GM12865 (cell line): ENCODE measurements at regions not wholly inside any gene's neighbourhood (a gene's known extent, or its start where the extent isn't known, plus 50 kb on each side); places are given as distances from the start of the nearest gene placed in this dataset.

ENCODE experiments used
- DNase-seq: peaks from one replicate; pipeline ENCODE4 v3.0.0; 2010; ENCODE audit warnings: low read depth
- H3K4me3 ChIP-seq: 2 replicates; pipeline ENCODE4 v1.5.1; 2011; ENCODE audit warnings: mild to moderate bottlenecking, low read depth, low read length, control low read depth
- TF ChIP-seq, protein P1 (sequence below): IDR thresholded peaks from 2 replicates; pipeline ENCODE4 v1.5.1; 2011; ENCODE audit warnings: low read length, control low read depth, low read depth, inconsistent platforms; ENCODE audit not compliant: insufficient read depth; ENCODE audit errors: missing control alignments

DNA sequence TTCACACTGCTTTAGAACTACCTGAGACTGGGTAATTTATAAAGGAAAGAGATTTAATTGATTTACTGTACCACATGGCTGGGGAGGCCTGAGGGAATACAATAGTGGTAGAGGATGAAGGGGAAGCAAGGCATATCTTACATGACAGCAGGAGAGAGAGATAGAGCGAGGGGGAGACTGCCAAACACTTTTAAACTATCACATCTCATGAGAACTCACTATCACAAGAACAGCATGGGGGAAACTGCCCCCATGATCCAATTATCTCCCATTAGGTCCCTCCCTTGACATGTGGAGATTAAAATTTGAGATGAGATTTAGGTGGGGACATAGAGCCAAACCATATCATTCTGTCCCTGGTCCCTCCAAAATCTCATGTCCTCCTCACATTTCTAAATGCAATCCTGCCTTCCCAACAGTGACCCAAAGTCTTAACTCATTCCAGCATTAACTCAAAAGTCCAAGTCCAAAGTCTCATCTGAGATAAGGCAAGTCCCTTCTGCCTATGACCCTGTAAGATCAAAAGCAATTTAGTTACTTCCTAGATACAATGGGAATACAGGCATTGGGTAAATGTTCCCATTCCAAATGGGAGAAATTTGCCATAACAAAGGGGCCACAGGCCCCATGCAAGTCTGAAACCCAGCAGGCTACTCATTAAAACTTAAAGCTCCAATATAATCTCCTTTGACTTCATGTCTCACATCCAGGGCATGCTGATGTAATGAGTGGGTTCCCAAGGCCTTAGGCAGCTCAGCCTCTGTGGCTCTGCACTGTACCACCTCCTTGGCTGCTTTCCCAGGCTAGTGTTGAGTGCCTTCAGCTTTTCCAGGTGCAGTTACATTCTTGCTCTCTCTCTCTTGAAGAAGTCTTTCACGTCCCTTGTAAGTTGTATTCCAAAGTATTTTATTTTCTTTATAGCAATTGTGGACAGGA, 481.7 kb upstream of the TGFBR2 start:
- DNase-seq: no peak
- TF ChIP-seq, protein P1, sequence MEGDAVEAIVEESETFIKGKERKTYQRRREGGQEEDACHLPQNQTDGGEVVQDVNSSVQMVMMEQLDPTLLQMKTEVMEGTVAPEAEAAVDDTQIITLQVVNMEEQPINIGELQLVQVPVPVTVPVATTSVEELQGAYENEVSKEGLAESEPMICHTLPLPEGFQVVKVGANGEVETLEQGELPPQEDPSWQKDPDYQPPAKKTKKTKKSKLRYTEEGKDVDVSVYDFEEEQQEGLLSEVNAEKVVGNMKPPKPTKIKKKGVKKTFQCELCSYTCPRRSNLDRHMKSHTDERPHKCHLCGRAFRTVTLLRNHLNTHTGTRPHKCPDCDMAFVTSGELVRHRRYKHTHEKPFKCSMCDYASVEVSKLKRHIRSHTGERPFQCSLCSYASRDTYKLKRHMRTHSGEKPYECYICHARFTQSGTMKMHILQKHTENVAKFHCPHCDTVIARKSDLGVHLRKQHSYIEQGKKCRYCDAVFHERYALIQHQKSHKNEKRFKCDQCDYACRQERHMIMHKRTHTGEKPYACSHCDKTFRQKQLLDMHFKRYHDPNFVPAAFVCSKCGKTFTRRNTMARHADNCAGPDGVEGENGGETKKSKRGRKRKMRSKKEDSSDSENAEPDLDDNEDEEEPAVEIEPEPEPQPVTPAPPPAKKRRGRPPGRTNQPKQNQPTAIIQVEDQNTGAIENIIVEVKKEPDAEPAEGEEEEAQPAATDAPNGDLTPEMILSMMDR: no peak
- no peak overlapping the region for H3K4me3 ChIP-seq

DNA sequence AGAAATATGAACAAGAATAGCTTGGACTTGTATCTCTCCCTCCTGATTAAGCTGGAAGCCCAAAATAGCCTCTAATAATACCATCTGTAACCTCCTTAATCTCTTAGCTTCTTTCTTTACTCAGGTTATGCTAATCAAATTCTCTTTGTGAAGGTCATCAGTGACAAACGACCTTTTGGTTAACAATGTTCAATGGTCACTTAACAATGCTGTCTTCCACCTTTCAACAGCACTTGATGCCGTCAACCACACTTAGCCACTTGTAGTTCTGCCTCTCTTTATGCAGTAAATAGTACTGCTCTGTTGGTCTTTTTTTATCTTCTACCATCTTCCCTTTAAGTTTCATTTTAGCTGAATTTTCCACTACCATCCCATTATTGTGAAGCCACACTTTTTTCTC, 476.6 kb upstream of the TGFBR2 start:
- DNase-seq: no peak
- TF ChIP-seq, protein P1: no peak
- no peak overlapping the region for H3K4me3 ChIP-seq

DNA sequence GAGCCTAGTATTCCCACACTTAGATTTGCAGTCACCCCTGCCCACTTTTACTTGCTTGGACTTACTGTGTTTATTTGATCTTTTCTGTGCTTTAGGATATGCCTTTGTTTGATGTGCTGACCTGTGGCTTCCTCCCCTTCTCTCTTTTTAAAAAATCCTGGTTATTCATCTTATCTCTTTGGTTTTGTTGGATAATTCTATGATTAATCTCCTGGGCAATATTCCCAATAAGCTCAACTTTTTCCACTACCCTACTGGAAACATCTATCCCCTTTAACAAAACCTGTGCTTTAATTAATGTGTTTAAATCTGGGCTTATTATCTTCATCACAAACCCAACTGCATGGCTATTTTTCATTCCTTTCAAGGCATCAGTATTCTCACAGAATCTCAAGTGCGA, 476.0 kb upstream of the TGFBR2 start:
- DNase-seq: no peak
- no peak overlapping the region for H3K4me3 ChIP-seq
- TF ChIP-seq, protein P1: no peak

DNA sequence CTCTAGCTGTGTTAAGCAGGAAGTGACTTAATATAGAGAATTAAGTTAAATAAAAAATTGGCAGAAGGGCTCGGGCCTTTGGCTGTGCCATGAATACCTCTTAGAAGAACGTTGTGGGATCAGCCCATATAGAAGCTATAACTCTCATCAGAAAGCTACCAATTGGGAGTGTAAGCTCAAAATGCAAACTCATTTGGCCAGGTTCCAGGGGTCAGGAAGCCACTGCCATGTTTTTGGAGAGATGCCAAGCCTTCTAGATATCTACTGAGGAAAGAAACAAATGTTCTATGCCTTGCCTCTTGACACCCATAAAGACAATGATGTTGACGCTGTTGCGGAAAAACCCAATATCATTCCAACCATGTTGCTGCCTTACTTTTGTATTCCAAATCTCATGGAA, 475.2 kb upstream of the TGFBR2 start:
- H3K4me3 ChIP-seq: no peak overlapping the region
- TF ChIP-seq, protein P1: no peak
- no peak for DNase-seq

DNA sequence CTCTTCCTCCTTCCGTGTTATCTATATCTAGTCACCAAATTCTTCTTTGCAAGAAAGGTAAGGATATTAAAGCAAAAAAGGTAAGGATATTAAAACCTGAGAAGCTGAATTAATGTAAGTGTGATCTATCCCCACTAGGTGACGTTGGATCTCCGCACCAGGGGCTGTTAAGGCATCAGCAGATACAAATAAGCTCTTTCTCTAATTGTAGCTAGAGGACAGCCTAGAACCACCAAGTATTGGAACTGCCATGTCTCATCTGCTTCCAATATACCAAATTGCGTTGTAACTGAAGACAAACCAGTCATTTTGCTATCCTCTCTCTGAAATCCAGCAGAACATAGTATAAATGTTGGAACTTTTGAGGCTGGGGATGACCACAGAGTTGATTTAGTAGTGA, 471.2 kb upstream of the TGFBR2 start:
- peak; percentile 4 for DNase-seq
- TF ChIP-seq, protein P1: no peak
- H3K4me3 ChIP-seq: no peak overlapping the region

DNA sequence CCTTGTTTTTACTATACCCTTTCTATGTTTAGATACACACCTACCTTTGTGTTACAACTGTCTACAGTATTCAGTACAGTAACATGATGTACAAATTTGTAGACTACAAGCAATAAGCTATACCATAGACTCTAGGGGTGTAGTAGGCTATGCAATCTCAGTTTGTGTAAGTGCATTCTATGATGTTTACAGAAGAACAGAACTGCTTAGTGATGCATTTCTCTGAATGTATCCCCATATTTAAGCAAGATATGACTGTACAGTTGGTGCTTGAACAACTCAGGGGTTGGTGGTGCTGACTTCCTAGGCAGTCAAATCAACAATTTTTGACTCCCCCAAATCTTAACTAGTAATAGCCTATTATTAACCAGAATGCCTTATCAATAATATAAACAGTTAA, 467.1 kb upstream of the TGFBR2 start:
- TF ChIP-seq, protein P1: no peak
- no peak for DNase-seq
- no peak overlapping the region for H3K4me3 ChIP-seq
